COLO668 (cell line): ENCODE measurements at regions not wholly inside any gene's neighbourhood (a gene's known extent, or its start where the extent isn't known, plus 50 kb on each side); places are given as distances from the start of the nearest gene placed in this dataset.
"Not testable (repeated sequence)": the region's sequence is repeated elsewhere in the genome, so short reads cannot be mapped to it uniquely, and the experiment has no call there.

ENCODE experiments used
- DNase-seq: peaks from one replicate; lab custom pipeline; 2025; ENCODE audit not compliant: unreplicated experiment; lab: John Stamatoyannopoulos, UW

DNA sequence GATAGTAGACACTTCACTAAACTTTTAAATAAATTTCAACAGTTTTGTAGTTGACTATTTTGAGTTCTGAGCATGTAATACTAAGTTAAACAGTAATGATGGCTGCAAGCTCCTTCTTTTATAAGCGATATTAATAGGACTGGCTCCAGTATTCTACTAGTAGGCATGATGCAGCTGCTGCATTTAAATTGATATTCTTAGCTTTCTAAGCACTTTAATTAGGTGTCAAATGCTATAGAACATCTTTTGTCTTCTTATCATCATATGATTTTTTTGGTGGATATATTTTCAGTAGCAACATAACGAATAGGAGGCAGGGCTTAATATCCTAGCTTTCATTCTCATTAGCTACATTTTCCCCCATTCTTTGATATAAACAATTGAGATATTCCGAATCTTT lies 141.1 kb downstream of the FBXO4 start:
- no peak for DNase-seq

DNA sequence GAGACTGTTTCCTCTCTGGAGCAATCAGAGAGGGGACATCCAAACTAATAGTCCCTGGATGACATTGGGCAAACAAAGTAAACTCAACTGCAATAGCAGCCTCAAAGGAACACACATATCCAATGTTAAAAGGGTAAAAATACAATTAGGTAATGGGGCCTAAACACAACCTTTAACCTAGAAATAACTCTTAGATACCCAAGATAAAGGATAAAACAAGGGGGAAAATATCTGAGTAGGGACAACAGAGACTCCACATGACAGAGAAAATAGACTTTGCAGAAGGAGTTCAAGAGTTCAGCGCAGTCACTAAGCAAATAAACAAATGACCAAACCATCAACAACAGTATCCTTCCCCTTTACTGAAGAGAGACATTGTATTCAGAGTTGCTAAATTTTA lies 149.3 kb downstream of the FBXO4 start:
- DNase-seq: no peak

DNA sequence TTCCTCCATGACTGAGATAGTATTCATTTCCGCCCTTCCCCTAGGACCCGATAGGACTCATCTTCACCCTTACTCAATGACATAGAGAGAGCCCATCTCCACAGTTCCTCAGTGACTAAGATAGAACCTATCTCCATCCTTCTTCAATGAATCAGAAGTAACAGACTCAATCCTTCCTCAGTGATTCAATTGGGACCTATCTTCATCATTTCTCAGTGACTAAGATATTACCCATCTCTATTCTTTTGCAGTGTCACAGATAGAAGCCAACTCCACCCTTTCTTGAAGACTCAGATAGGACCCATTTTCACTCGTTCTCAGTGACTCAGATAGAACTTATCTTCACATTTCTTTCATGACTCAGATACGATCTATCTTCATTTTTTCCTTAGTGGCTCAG lies 164.6 kb downstream of the FBXO4 start:
- no peak for DNase-seq

DNA sequence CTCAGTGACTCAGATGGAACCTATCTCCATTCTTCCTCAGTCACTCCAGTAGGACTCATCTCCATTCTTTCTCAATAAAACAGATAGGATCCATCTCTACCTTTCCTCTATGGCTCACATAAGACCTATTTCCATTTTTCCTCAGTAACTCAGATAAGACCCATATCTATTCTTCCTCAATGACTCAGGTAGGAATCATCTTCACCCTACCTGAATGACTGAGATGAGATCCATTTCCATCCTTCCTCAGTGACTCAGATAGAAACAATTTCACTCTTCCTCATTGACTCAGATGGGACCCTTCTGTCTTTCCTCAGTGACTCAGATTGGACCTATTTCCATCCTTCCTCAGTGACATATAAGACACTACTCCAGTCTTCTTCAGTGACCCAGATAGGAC lies 165.1 kb downstream of the FBXO4 start:
- no peak for DNase-seq

DNA sequence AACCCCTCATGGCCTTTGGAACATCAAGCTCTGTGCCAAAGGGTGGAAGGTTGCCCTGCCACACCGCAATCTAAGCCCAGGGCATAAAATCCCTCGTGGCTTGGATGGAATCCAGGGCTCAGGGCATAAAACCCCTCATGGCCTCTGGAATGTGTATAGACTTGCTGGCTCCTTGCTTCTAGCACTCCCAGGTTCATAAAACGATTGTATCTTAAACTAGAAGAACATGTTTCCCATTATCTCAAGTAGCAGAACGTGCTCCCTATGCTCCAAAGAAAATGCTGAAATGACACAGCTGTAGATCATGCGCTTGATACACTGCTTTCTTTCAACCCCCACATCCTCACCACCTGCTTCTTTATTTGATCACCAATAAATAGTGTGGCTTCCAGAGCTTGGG lies 174.8 kb downstream of the FBXO4 start:
- not testable (repeated sequence) for DNase-seq

DNA sequence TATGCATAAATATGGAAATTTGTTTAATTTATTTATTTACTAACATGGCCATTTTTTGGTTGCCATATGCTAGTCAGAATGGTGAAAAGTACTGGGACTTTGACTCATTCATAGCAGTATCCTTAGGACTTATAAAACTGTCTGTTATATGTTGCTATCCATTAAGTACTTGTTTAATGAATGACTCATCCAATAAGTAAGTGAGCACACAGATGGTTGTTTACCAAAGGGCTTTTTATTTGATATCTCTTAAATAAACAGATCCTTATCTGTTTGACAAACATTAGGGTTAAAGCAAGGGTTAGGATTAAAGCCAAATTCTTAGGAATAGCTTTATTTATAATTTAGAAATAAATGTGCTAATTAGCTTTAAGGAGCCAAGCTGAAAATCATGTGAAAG lies 183.4 kb downstream of the FBXO4 start:
- no peak for DNase-seq

DNA sequence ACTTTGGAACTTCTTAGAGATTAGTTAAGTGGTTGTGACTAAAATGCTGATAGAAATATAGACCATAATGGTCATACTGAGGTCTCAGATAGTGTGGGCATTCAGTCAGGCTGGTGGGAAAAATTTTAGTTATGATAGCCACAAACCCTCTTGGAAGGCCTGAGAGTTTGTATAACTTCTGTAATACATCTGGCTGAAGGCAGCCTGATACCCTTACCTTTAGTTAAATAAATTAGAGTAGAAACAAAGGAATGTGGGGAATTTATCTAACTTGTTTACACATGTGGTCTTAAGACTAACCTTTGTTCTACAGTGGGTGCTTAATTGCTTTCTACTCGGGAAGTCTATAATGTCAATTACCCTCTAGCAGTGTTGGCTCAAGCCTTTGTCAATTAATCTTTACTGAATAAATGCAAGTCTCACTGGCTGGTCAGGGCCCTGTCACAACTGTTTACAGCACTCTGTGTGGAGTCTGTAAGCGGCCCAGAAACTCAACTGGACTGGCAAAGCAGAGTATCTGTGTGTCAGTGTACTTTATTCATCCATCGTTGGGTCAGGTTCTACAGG lies 184.0 kb downstream of the FBXO4 start:
- peak; percentile 19 for DNase-seq

DNA sequence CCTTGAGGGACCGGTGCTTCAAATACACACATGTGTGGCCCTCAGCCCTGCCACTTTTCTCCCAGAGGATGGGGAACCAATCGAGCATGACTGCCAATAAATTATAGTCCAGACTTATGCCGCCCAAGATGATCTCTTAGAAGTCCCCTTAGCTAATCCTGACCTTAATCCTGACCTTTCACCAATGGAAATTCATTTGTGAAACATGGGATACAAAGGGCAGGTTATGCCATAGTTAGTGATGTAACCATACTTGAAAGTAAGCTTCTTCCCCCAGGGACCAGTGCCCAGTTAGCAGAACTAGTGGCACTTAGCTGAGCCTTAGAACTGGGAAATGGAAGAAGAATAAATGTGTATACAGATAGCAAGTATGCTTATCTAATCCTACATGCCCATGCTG lies 190.6 kb downstream of the FBXO4 start:
- not testable (repeated sequence) for DNase-seq

DNA sequence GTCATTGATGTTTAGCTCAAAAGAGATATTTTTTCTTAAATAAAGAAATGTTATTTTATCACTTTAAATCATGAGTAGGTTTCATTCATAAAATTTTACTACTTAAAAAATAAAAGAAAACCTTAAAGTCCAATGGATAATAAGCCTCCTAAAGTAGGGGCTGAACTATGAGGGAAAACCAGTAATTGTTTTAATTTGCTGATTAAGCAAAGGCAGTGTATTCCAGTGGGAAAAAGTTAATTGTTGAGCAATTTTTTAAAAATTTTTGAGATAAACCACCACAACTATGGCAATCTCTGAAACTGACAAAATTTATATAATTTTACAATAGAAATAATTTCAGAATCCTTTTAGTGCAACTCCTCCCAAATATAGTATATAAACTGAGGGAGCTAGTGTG lies 195.0 kb downstream of the FBXO4 start:
- DNase-seq: no peak

DNA sequence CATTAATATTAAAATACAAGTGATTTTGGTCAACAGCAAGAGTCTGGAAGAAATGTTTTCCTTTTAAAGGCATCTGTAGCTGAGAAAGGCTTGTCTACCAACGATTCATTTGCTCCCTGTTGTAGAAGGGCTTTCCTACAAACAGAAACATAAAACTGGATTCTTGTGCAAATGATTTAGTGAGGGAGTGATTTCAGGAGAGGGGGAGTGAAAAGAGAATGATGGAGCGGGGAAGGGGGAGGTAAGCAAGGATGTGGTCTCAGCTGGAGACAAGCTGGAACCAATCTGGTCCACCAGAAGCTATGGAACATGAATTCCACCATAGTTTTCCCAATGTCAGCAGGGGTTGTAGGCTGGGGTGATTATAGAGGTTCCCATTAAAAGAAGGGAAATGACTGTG lies 196.3 kb downstream of the FBXO4 start:
- no peak for DNase-seq

DNA sequence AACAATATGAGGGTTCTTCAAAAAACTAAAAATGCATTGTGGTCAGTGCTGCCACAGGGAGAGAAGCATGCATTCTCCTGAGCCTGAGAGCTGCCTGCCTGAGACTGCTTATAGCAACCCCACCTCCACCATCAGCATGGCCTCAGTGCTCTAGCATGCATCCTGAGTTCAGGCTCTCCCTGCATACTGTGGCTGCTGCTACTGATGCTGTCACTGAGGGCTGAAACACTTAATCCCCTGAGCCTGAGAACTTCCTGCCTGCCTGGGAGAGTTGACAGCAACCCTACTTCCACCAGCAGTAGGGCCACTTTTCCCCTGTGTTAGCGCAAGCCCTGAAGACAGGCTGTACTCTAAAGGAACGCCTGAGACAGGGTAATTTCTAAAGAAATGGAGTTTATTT lies 206.0 kb downstream of the FBXO4 start:
- DNase-seq: no peak

DNA sequence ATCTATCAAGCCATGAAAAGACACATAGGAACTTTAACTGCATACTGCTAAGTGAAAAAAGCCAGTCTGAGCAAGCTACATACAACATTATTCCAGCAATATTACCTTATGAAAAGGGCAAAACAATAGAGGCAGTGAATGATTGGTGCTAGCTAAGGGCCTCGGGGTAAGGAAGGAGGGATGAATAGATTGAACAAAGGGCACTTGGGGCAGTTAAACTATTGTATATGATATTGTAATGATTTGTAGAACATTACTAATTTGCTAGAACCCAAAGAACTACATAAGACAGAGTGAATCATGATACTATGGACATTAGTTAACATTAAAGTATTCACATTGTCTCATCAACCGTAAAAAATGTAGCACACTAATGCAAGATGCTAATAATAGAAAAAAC lies 218.3 kb downstream of the FBXO4 start:
- DNase-seq: no peak

DNA sequence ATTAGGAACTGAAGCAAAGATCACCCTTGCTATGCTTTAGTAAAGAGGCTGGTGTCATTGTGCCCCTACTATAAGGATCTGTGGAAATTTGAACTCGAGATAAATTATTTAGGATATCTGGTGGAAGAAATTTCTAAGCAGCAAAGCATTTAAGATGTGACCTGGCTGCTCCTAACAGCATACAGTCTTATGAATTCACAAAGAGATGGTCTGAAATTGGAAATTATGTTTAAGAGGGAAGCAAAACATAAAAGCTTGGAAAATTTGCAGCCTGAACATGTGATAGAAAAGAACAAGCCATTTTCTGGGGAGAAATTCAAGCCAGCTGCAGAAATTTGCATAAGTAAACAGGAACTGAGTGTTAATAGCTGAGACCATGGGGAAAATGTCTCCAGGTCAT lies 223.7 kb downstream of the FBXO4 start:
- DNase-seq: no peak

DNA sequence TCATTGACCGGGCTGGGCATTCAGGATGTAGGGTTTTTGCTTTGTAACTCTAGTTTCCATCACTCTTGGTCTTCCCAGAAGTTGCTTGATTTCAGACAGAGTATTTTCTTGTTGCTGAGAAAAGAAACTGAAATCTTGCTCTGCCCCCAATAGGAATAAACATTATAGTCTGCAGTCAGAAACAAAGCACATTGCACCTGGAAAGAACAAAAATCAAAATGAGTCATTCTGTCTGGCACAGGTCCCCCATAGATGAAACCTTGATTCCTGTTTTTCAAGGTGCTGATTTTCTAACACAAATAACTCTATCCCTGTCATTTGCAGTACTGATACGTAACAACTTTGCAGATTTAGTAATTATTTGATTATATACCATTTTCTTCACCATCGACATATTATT lies 232.1 kb downstream of the FBXO4 start:
- DNase-seq: no peak

DNA sequence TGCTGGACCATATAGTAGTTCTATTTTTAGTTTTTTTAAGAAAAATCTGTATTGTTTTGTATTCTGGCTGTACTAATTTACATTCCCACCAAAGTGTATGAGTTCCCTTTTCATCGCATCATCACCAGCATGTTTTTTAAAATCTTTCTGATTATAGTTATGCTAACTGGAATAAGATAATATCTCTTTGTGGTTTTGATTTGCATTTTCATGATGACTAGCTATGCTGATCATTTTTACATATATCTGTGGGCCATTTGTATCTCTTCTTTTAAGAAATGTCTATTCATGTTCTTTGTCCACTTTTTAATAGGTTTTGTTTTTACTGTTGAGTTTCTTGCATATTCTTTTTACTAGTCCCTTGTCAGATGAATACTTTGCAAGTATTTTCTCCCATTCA lies 238.0 kb downstream of the FBXO4 start:
- no peak for DNase-seq

DNA sequence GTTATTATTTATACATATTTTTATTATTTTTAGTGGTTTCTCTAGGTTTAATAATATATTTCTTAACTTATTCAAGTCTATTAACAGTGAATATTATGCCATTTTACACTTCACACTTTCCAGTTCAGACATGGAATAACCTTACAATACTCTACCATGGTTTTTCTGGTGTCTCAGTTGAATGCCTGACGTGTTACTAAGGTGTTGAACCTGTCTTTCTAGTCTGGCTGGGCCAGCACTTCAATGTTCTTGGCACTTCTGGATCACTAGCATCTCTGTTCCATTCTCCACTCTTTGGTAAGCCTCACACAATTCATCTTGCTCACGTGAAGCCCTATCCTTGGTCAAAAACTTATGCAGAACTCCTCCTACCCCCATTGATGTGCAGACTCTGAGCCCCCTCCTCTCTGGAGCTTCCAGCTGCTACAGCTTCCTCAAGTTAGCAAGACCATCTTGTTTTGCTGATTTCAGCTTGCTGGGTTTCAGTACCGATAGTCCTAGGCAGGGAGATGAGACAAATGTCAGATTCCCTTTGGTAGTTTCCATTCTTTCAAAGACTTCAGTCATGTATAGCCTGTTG lies 243.1 kb downstream of the FBXO4 start:
- DNase-seq: no peak

DNA sequence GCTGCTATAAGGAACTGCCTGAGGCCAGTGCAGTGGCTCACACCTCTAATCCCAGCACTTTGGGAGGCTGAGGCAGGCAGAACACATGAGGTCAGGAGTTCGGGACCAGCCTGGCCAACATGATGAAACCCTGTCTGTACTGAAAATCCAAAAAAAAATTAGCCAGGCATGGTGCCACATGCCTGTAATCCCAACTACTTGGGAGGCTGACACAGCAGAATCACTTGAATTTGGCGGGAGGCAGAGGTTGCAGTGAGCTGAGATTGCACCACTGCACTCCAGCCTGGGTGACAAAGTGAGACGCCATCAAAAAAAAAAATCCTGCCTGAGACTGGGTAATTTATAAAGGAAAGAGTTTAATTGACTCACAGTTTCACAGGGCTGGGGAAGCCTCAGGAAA lies 247.1 kb upstream of the GHR start:
- DNase-seq: not testable (repeated sequence)

DNA sequence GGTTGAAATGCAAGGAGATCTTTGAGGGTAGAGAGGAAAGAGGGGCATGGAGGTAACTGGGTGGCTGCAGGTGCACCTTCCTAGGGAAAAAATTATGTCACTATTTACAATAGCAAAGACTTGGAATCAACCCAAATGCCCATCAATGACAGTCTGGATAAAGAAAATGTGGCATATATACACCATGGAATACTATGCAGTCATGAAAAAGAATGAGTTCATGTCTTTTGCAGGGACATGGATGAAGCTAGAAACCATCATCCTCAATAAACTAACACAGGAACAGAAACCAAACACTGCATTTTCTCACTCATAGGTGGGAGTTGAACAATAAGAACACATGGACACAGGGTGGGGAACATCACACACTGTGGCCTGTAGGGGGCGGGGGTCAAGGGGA lies 243.4 kb upstream of the GHR start:
- DNase-seq: not testable (repeated sequence)

DNA sequence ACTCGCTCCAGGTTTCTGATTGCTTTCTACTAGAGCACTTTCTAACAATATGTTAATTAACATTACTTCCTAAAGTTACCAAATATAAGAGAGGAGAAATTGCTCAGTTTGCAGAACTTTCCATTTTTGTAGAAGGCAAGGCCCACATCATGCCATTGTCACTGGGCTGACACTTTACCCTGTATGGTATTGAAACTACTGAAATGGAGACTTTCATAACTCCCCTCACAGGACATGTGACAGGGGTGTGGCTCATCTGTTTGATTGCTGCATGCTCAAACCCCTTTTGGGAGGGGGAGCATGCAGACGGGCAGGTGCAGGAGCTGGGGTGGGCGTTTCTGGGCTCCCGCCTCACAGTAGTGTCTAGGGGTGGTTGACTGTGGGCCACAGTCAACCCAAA lies 206.3 kb upstream of the GHR start:
- DNase-seq: no peak

DNA sequence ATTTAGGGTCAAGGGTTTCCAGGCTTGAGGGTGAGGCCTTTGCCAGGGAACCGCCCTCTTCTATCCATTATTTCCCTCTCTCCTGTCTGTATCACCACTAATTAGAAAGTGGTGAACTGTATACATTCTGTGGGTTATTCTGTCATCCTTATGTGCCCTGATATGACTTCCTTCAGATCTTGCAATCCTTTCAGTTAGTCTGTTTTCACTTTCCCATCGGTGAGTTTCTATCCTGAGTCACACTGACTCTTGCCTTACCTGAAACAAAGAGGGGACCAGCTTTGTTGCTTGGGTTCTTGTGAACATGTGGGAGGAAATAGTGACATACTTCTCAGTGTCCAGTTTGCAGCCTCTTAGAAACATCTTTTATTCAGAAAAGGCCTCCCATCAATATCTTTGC lies 205.4 kb upstream of the GHR start:
- DNase-seq: no peak

DNA sequence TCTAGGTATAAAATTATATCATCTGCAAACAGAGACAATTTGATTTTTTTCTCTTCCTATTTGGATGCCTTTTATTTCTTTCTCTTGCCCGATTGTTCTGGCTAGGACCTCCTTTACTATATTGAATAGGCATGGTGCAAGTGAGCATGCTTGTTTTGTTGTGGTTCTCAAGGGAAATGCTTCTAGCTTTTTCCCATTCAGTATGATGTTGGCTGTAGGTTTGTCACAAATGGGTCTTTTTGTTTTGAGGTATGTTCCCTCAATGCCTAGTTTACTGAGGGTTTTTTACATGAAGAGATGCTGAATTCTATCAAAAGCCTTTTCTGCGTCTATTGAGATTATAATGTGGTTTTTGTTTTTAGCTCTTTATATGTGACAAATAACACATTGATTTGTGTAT lies 198.2 kb upstream of the GHR start:
- no peak for DNase-seq

DNA sequence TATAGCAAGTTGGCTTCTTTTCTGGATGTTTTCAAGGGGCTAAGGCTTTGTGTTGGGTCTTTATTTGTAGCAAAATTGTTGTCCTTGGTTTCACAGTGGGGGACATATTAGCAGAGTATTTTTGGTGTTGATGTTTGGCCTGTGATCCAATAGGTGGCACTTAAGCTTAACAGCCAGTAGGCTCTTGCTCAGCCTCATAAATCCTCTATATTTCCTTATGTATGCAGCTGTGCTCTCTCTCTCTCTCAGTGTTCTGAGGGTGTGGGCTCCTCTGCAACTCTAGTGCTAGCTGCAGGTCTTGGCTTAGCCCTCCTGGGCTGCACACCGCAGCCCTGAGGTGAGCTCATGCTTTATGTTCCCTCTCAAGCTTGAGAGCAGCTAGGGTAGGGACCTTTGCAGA lies 195.0 kb upstream of the GHR start:
- DNase-seq: no peak

DNA sequence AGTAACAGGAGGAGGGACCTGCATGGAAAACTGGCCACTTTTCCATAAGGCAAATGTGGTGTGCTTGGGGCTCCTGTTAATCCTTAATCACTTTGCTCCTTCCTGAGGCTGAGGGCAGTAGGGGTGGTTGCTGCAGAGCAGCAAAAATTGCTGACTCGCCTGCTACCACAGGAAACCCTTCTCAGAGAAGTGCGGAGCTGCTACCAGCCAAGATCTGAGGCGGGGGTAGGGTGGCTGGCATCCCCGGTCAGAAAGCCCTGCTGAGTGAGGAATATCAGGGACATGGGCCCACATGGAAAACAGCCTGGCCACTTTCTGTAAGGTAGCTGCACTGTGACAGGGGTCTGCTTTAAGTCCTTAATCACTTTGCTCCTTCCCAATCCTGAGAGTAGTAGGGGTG lies 192.4 kb upstream of the GHR start:
- no peak for DNase-seq

DNA sequence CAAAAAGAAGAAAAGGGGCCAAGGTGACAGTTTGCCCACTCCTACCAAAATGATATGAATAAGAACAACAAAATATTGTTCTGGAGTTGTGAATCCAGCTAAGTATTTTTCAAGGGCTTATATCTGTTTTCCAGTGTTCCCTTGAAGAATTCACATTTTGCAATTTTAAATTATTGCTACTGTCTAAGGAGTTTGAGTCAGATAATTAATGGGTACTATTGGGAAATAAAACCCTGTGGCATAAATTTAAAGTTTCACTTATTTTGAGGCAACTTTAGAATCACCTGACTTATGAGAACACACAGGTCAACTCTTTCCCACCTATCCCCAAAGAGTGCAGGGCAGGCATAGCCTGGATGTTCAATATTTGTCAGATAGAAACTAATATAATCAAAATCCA lies 188.0 kb upstream of the GHR start:
- DNase-seq: no peak
